ENCODE measurements at regions not wholly inside any gene's neighbourhood (a gene's known extent, or its start where the extent isn't known, plus 50 kb on each side); places are given as distances from the start of the nearest gene placed in this dataset.

- TF ChIP-seq CTBP1 (IDR thresholded peaks at IDR 0.05; ENCODE audit: borderline replicate concordance) (no peak), BHLHE40 (IDR thresholded peaks at IDR 0.05; ENCODE audit: borderline replicate concordance) (no peak), HDGF (IDR thresholded peaks at IDR 0.05; ENCODE audit: borderline replicate concordance) (no peak)
Measured at GRCh38 chr13:111860231-111860552, 206.8 kb upstream of the SOX1 start.

Data from HEK293T (cell line).